GM12878 (cell line): ENCODE measurements at regions not wholly inside any gene's neighbourhood (a gene's known extent, or its start where the extent isn't known, plus 50 kb on each side); places are given as distances from the start of the nearest gene placed in this dataset.

Experiments used
- ATAC-seq: fragments of 200-7000 bp; cut with Tn5 transposase; 3 replicates; pipeline ENCODE4 v1.9.1; 2020; ENCODE audit warnings: mild to moderate bottlenecking, moderate library complexity
- BruUV-seq: library from RNA; stranded (reverse); fragments of 400-500 nt; replicated peaks from 2 replicates; lab custom pipeline; 2021; lab: Mats Ljungman, UMichigan
- CTCF ChIA-PET: fragments of 300-600 bp; sonication (Branson Sonifier 250); formaldehyde crosslinking; extraction: SDS; loops from one replicate; lab custom pipeline; 2021; ENCODE audit warnings: inconsistent platforms; lab: Yijun Ruan, JAX
- POLR2A ChIA-PET: fragments of 350-600 bp; formaldehyde crosslinking; extraction: SDS; loops from one replicate; lab custom pipeline; 2021; ENCODE audit warnings: inconsistent platforms; lab: Charles Lee
- RAD21 ChIA-PET: fragments of 300-600 bp; sonication (Branson Sonifier 250); formaldehyde crosslinking; loops from one replicate; lab custom pipeline; 2023; ENCODE audit warnings: antibody characterized with exemption; ENCODE audit not compliant: unreplicated experiment; lab: Charles Lee
- SMC1A ChIA-PET: fragments of 300-600 bp; sonication (Branson Sonifier 250); formaldehyde crosslinking; loops from one replicate; lab custom pipeline; 2023; ENCODE audit not compliant: unreplicated experiment, uncharacterized antibody; lab: Charles Lee
- DNase-seq: peaks from one replicate; pipeline ENCODE4 v3.0.0-alpha.2; 2011; ENCODE audit warnings: low read depth, low spot score
- FAIRE-seq: peaks from 3 replicates; lab custom pipeline; 2011; peaks lifted over from hg19 to GRCh38; lab: Jason Lieb, UNC
- H2AFZ ChIP-seq: 2 replicates; pipeline ENCODE4 v1.6.0; 2011; ENCODE audit warnings: low read depth, low read length, control low read depth; ENCODE audit not compliant: control insufficient read depth
- H3K27ac ChIP-seq: 2 replicates; pipeline ENCODE4 v1.5.1; 2011; ENCODE audit warnings: control low read depth; ENCODE audit not compliant: control insufficient read depth, insufficient read depth
- H3K27me3 ChIP-seq, 2 experiments: replicated peaks in 1 of 2; 2 replicates each; pipeline versions ENCODE4 v1.6.0 to v1.6.1; 2011; ENCODE audit warnings: low read length in 1 of 2; ENCODE audit not compliant: control insufficient read depth in 2 of 2, insufficient read depth in 2 of 2
- H3K36me3 ChIP-seq, 2 experiments: 2 replicates each; pipeline ENCODE4 v1.5.1; 2011; ENCODE audit warnings: low read length in 1 of 2; ENCODE audit not compliant: control insufficient read depth in 2 of 2, insufficient read depth in 2 of 2
- H3K4me1 ChIP-seq: 2 replicates; pipeline ENCODE4 v1.6.1; 2011; ENCODE audit warnings: mild to moderate bottlenecking, low read length, moderate library complexity, mixed read lengths; ENCODE audit not compliant: control insufficient read depth, insufficient read depth
- H3K4me2 ChIP-seq: 2 replicates; pipeline ENCODE4 v1.6.0; 2011; ENCODE audit warnings: control low read depth; ENCODE audit not compliant: control insufficient read depth, insufficient read depth
- H3K4me3 ChIP-seq: fragments of 200-600 bp; sonication (generic); 2 replicates; pipeline ENCODE4 v1.5.1; 2016
- H3K79me2 ChIP-seq: 2 replicates; pipeline ENCODE4 v1.6.0; 2011; ENCODE audit warnings: low read length; ENCODE audit not compliant: control insufficient read depth, insufficient read depth
- H3K9ac ChIP-seq: 2 replicates; pipeline ENCODE4 v1.8.0; 2011; ENCODE audit warnings: low read length, control low read depth, mixed read lengths; ENCODE audit not compliant: control insufficient read depth, insufficient read depth
- H3K9me3 ChIP-seq: replicated peaks from 3 replicates; pipeline ENCODE4 v1.5.1; 2011; ENCODE audit warnings: mild to moderate bottlenecking, low read length; ENCODE audit not compliant: control insufficient read depth, insufficient read depth
- H4K20me1 ChIP-seq: 2 replicates; pipeline ENCODE4 v1.6.0; 2011; ENCODE audit not compliant: control insufficient read depth, insufficient read depth
- CHD4 ChIP-seq: fragments of 200-600 bp; sonication (generic); IDR thresholded peaks from 2 replicates; pipeline ENCODE4 v1.6.1; 2016; ENCODE audit warnings: mild to moderate bottlenecking
- NR2F1 ChIP-seq: fragments of 450-650 bp; conservative IDR thresholded peaks from 2 replicates; pipeline ENCODE4 v1.6.1; 2017; ENCODE audit warnings: mild to moderate bottlenecking
- ZNF207 ChIP-seq: fragments of 450-650 bp; IDR thresholded peaks from 2 replicates; pipeline ENCODE4 v1.6.1; 2014; ENCODE audit warnings: antibody characterized with exemption, mild to moderate bottlenecking, borderline replicate concordance
- WGBS: methylation state at CpG from one replicate; pipeline ENCODE4 v1.1.6; 2016; ENCODE audit warnings: low lambda C conversion rate; ENCODE audit not compliant: insufficient replicate concordance, insufficient coverage; ENCODE audit errors: missing lambda C conversion rate; 5-methylcytosine and 5-hydroxymethylcytosine counted together
- in situ Hi-C: fragments of 300-500 bp; cut with MboI; formaldehyde crosslinking; loops from 9 replicates; pipeline ENCODE4 v1.14.3; 2018; ENCODE audit warnings: mixed read lengths
- intact Hi-C: fragments of 100-400 bp; cut with micrococcal nuclease; formaldehyde crosslinking; loops from one replicate; pipeline ENCODE4 v1.14.2; 2022; ENCODE audit not compliant: unreplicated experiment
- TF ChIP-seq, protein P1 (sequence below), 3 experiments: IDR thresholded peaks in 2 of 3; conservative IDR thresholded peaks in 1 of 3; 2 replicates each; pipeline ENCODE4 v1.5.1; 2011; ENCODE audit warnings: low read depth in 3 of 3, low read length in 3 of 3, mild to moderate bottlenecking in 3 of 3, control low read depth in 2 of 3, moderate library complexity in 2 of 3, inconsistent platforms in 1 of 3, mixed read lengths in 1 of 3; ENCODE audit not compliant: control insufficient read depth in 2 of 3, insufficient read depth in 1 of 3; ENCODE audit errors: extremely low read depth in 1 of 3
- TF ChIP-seq, protein P2 (sequence below): fragments of 450-650 bp; IDR thresholded peaks from 2 replicates; pipeline ENCODE4 v1.6.1; 2017; ENCODE audit warnings: borderline replicate concordance

- BruUV-seq = no TSS peak
These were observed 215.5 kb downstream of the RNF144A start for GRCh38 chr2:7132753-7133152.

GRCh38 chr2:7133521-7133920 is 216.3 kb downstream of the RNF144A start:
- Histone ChIP-seq H3K9ac (no peak overlapping the region), H4K20me1 (no peaks in the 10 kb centered on the region), H3K27me3 (no peaks in the 10 kb centered on the region), H3K27ac (no peak overlapping the region)
- no peak for FAIRE-seq
- ChIA-PET SMC1A (no interaction called here), CTCF (interaction anchor here (0.7 to 1.8 kb wide), 3 partner anchors 36 to 1442 kb away, joined by 3 to 7 read pairs (median 3); no protein-coding TSS in a partner anchor), POLR2A (no interaction called here), RAD21 (interaction anchor here (0.7 kb wide), 1 partner anchor 36 kb away, joined by 3 read pairs; no protein-coding TSS in a partner anchor)
- no TSS peak for BruUV-seq
- 38% methylated on average over 4 of the region's 4 CpGs for WGBS
- TF ChIP-seq, protein P1, sequence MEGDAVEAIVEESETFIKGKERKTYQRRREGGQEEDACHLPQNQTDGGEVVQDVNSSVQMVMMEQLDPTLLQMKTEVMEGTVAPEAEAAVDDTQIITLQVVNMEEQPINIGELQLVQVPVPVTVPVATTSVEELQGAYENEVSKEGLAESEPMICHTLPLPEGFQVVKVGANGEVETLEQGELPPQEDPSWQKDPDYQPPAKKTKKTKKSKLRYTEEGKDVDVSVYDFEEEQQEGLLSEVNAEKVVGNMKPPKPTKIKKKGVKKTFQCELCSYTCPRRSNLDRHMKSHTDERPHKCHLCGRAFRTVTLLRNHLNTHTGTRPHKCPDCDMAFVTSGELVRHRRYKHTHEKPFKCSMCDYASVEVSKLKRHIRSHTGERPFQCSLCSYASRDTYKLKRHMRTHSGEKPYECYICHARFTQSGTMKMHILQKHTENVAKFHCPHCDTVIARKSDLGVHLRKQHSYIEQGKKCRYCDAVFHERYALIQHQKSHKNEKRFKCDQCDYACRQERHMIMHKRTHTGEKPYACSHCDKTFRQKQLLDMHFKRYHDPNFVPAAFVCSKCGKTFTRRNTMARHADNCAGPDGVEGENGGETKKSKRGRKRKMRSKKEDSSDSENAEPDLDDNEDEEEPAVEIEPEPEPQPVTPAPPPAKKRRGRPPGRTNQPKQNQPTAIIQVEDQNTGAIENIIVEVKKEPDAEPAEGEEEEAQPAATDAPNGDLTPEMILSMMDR (IDR thresholded peaks at IDR 0.05 in 2 of 3, conservative IDR thresholded peaks at IDR 0.05 in 1 of 3; ENCODE audit: control insufficient read depth in 2 of 3, extremely low read depth in 1 of 3, insufficient read depth in 1 of 3, low read depth in 3 of 3, low read length in 3 of 3) = peak in 2 of 3 experiments; percentile 13 to 32; a peak in 1 of 6 replicates
- TF ChIP-seq, protein P2, sequence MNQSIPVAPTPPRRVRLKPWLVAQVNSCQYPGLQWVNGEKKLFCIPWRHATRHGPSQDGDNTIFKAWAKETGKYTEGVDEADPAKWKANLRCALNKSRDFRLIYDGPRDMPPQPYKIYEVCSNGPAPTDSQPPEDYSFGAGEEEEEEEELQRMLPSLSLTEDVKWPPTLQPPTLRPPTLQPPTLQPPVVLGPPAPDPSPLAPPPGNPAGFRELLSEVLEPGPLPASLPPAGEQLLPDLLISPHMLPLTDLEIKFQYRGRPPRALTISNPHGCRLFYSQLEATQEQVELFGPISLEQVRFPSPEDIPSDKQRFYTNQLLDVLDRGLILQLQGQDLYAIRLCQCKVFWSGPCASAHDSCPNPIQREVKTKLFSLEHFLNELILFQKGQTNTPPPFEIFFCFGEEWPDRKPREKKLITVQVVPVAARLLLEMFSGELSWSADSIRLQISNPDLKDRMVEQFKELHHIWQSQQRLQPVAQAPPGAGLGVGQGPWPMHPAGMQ = no peak
- TF ChIP-seq, all 136 proteins: peak for 1
- H2AFZ ChIP-seq = no peak overlapping the region
- H3K9me3 ChIP-seq = no peaks in the 10 kb centered on the region
- intact Hi-C loops = no loop called here
- H3K4me1 ChIP-seq = no peaks in the 10 kb centered on the region
- DNase-seq (no peak), ATAC-seq (peak; percentile 58; the same call in 2 of the 3 replicates)
- H3K4me2 ChIP-seq = no peak overlapping the region
- H3K36me3 ChIP-seq = no peaks in the 10 kb centered on the region
- in situ Hi-C loops = no loop called here
- no peaks in the 10 kb centered on the region for H3K79me2 ChIP-seq
- H3K4me3 ChIP-seq = no peak overlapping the region

More at GRCh38 chr2:7132753-7133152, 215.5 kb downstream of the RNF144A start:
- H3K27me3 ChIP-seq = no peaks in the 10 kb centered on the region
- no peak for FAIRE-seq
- no peaks in the 10 kb centered on the region for H3K9me3 ChIP-seq
- DNase-seq = no peak
- H3K9ac ChIP-seq = no peak overlapping the region
- H3K27ac ChIP-seq = no peak overlapping the region
- ChIA-PET SMC1A (no interaction called here), RAD21 (no interaction called here), CTCF (interaction anchor here (1.8 kb wide), 1 partner anchor 35 kb away, joined by 7 read pairs; no protein-coding TSS in a partner anchor), POLR2A (no interaction called here)
- H3K4me2 ChIP-seq = no peak overlapping the region
- H3K36me3 ChIP-seq = no peaks in the 10 kb centered on the region
- H4K20me1 ChIP-seq = no peaks in the 10 kb centered on the region
- H3K79me2 ChIP-seq = no peaks in the 10 kb centered on the region
- 2% methylated on average over 3 of the region's 3 CpGs for WGBS
- no peak for ATAC-seq
- intact Hi-C loops = no loop called here
- no peak overlapping the region for H3K4me3 ChIP-seq
- no peaks in the 10 kb centered on the region for H3K4me1 ChIP-seq
- no peak overlapping the region for H2AFZ ChIP-seq
- in situ Hi-C loops = no loop called here
- TF ChIP-seq CHD4 = no peak
- no peak for TF ChIP-seq ZNF207
- no peak for TF ChIP-seq NR2F1
